ENCODE measurements at regions not wholly inside any gene's neighbourhood (a gene's known extent, or its start where the extent isn't known, plus 50 kb on each side); places are given as distances from the start of the nearest gene placed in this dataset.

DNA sequence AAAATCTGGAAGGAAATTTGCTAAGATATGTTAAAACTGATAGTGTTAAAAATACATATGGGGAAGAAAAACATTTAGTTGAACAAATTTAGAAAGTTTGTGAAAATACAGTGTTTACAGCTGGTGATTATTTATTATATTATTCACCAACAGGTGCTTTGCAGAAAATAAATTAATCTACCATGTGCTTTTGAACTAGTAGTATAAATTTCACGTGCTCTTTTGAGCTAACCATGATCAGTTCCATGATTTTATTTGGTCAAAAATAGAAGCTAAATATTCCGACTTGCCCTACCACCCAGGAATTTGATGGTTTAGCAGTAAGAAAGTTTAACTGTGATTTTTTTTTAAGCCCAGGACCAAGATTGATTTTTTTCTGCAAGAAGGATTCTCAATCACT lies 113.3 kb downstream of the SPRY2 start:
- Histone ChIP-seq H3K79me2 (ENCODE audit: insufficient read depth, low read length) (no peaks in the 10 kb centered on the region), H3K4me2 (ENCODE audit: low read depth, low read length, poor library complexity, severe bottlenecking) (no peak overlapping the region), H4K20me1 (ENCODE audit: low read depth, low read length) (no peaks in the 10 kb centered on the region), H3K9me3 (ENCODE audit: insufficient read depth, low read length) (no peaks in the 10 kb centered on the region), H3K27me3 (ENCODE audit: low read length) (no peaks in the 10 kb centered on the region), H3K27ac (ENCODE audit: low read depth, low read length) (no peak overlapping the region), H3F3A (ENCODE audit: insufficient read depth) (no peaks in the 10 kb centered on the region), H3K4me3 (ENCODE audit: insufficient read depth, low read length, poor library complexity, severe bottlenecking) (no peak overlapping the region), H2AFZ (ENCODE audit: low read depth, low read length, severe bottlenecking) (no peak overlapping the region), H3K9ac (ENCODE audit: low read length) (no peak overlapping the region), H3K36me3 (ENCODE audit: low read length) (no peaks in the 10 kb centered on the region), H3K9me2 (replicated peaks; ENCODE audit: insufficient read depth, low read length) (no peaks in the 10 kb centered on the region)
- TF ChIP-seq, protein P1, sequence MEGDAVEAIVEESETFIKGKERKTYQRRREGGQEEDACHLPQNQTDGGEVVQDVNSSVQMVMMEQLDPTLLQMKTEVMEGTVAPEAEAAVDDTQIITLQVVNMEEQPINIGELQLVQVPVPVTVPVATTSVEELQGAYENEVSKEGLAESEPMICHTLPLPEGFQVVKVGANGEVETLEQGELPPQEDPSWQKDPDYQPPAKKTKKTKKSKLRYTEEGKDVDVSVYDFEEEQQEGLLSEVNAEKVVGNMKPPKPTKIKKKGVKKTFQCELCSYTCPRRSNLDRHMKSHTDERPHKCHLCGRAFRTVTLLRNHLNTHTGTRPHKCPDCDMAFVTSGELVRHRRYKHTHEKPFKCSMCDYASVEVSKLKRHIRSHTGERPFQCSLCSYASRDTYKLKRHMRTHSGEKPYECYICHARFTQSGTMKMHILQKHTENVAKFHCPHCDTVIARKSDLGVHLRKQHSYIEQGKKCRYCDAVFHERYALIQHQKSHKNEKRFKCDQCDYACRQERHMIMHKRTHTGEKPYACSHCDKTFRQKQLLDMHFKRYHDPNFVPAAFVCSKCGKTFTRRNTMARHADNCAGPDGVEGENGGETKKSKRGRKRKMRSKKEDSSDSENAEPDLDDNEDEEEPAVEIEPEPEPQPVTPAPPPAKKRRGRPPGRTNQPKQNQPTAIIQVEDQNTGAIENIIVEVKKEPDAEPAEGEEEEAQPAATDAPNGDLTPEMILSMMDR (IDR thresholded peaks at IDR 0.05; ENCODE audit: insufficient read depth, low read length, poor library complexity, severe bottlenecking), result no peak
- no peak for TF ChIP-seq EZH2phosphoT487 (conservative IDR thresholded peaks at IDR 0.05; ENCODE audit: low read length)

DNA sequence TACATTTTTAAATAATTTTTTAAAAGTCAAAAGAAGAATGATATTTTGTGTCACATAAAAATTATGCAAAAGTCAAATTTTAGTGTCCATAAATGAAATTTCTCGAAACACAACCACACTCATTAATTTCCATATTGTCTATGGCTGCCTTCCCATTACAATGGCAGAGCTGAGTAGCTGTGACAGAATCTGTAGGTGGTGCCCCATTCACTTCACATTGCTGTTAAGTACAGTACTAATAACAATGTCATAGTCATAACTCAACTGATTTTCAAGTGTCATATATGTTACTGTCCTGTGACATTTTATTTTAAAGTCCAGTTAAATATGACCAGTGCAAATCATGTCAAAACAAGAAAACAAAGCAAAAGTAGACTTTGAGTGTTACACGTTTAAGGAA lies 114.3 kb downstream of the SPRY2 start:
- Histone ChIP-seq H3K4me3 (ENCODE audit: insufficient read depth, low read length, poor library complexity, severe bottlenecking) (no peak overlapping the region), H3K36me3 (ENCODE audit: low read length) (no peaks in the 10 kb centered on the region), H3K27me3 (ENCODE audit: low read length) (no peaks in the 10 kb centered on the region), H3K79me2 (ENCODE audit: insufficient read depth, low read length) (no peaks in the 10 kb centered on the region), H2AFZ (ENCODE audit: low read depth, low read length, severe bottlenecking) (no peak overlapping the region), H3K4me2 (ENCODE audit: low read depth, low read length, poor library complexity, severe bottlenecking) (no peak overlapping the region), H3K9me3 (ENCODE audit: insufficient read depth, low read length) (no peaks in the 10 kb centered on the region), H3F3A (ENCODE audit: insufficient read depth) (no peaks in the 10 kb centered on the region), H4K20me1 (ENCODE audit: low read depth, low read length) (no peaks in the 10 kb centered on the region), H3K9me2 (replicated peaks; ENCODE audit: insufficient read depth, low read length) (no peaks in the 10 kb centered on the region), H3K27ac (ENCODE audit: low read depth, low read length) (no peak overlapping the region), H3K9ac (ENCODE audit: low read length) (no peak overlapping the region)
- no peak for TF ChIP-seq EZH2phosphoT487 (conservative IDR thresholded peaks at IDR 0.05; ENCODE audit: low read length)

DNA sequence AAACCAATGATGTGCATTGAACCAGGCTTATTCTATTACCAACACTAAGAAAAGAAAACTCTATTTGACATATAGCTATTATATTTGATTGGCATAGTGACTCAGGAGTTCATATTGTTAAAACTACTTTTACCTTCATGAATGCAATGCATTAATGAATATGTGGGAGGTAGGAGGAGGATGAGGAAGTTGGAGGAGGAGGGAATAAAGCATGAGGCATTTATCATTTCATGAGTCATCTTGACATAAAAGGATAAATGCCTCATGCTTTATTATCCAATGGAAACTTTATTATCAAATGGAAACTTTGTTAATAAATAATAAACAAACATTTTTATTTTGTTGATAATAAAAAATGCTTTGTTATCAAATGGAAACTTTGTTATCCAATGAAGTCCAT lies 116.5 kb downstream of the SPRY2 start:
- Histone ChIP-seq H3K27me3 (ENCODE audit: low read length) (no peaks in the 10 kb centered on the region), H3K79me2 (ENCODE audit: insufficient read depth, low read length) (no peaks in the 10 kb centered on the region), H3K9me2 (replicated peaks; ENCODE audit: insufficient read depth, low read length) (no peaks in the 10 kb centered on the region), H2AFZ (ENCODE audit: low read depth, low read length, severe bottlenecking) (no peak overlapping the region), H3K4me2 (ENCODE audit: low read depth, low read length, poor library complexity, severe bottlenecking) (no peak overlapping the region), H3K27ac (ENCODE audit: low read depth, low read length) (no peak overlapping the region), H3K36me3 (ENCODE audit: low read length) (no peaks in the 10 kb centered on the region), H3K9me3 (ENCODE audit: insufficient read depth, low read length) (no peaks in the 10 kb centered on the region), H3K4me3 (ENCODE audit: insufficient read depth, low read length, poor library complexity, severe bottlenecking) (no peak overlapping the region), H3F3A (ENCODE audit: insufficient read depth) (no peaks in the 10 kb centered on the region), H3K9ac (ENCODE audit: low read length) (no peak overlapping the region), H4K20me1 (ENCODE audit: low read depth, low read length) (no peaks in the 10 kb centered on the region)
- TF ChIP-seq EZH2phosphoT487 (conservative IDR thresholded peaks at IDR 0.05; ENCODE audit: low read length), result no peak
- TF ChIP-seq, protein P1 (IDR thresholded peaks at IDR 0.05; ENCODE audit: insufficient read depth, low read length, poor library complexity, severe bottlenecking), result no peak

DNA sequence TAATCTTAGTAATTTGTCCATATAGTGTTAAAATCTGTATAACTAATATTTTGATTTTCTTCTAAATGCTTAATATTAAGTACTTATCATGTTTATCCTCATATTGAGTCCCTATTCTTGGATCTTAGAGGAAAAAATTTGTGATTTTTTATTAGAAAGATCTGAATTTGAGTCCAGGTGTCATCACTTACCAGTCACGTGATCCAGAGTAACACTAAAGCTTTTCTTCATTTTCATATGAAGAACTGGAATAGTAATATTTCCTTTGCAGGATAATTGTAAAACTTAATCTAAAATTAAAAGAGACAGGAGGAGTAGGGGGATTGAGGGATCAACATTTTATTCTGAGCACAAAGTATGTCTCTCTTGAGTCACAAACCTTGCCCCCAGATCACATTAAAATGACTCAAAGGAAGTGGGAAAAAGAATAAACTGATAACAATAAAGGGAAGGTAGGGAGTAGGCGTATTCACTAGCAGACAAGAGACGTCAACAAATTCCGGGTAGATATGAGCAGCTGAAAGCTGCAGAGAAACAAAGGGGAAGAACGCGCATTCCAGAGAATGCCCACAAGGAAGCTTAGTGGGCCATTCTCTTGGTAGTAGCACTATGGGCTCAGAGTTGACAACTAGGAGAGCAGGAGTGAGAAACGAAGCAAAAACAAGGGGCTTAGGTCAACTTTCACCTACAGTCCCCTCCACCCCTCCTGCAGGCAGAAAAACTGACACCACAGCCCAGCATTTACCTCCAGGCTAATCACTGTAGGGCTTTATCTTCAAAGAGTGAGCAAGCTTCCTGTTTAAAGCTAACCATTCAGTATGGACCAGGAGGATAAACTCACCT lies 123.1 kb downstream of the SPRY2 start:
- Histone ChIP-seq H3K27me3 (ENCODE audit: low read length) (no peaks in the 10 kb centered on the region), H3K4me3 (ENCODE audit: insufficient read depth, low read length, poor library complexity, severe bottlenecking) (no peak overlapping the region), H4K20me1 (ENCODE audit: low read depth, low read length) (no peaks in the 10 kb centered on the region), H2AFZ (ENCODE audit: low read depth, low read length, severe bottlenecking) (no peak overlapping the region), H3K9me2 (replicated peaks; ENCODE audit: insufficient read depth, low read length) (no peaks in the 10 kb centered on the region), H3K4me2 (ENCODE audit: low read depth, low read length, poor library complexity, severe bottlenecking) (no peak overlapping the region), H3K79me2 (ENCODE audit: insufficient read depth, low read length) (no peaks in the 10 kb centered on the region), H3K36me3 (ENCODE audit: low read length) (no peaks in the 10 kb centered on the region), H3F3A (ENCODE audit: insufficient read depth) (no peaks in the 10 kb centered on the region), H3K9me3 (ENCODE audit: insufficient read depth, low read length) (no peaks in the 10 kb centered on the region), H3K9ac (ENCODE audit: low read length) (no peak overlapping the region), H3K27ac (ENCODE audit: low read depth, low read length) (no peak overlapping the region)
- TF ChIP-seq, protein P1 (IDR thresholded peaks at IDR 0.05; ENCODE audit: insufficient read depth, low read length, poor library complexity, severe bottlenecking), result no peak
- no peak for TF ChIP-seq EZH2phosphoT487 (conservative IDR thresholded peaks at IDR 0.05; ENCODE audit: low read length)

Measured in SU-DHL-6 (cell line).